ENCODE measurements at regions not wholly inside any gene's neighbourhood (a gene's known extent, or its start where the extent isn't known, plus 50 kb on each side); places are given as distances from the start of the nearest gene placed in this dataset.

DNA sequence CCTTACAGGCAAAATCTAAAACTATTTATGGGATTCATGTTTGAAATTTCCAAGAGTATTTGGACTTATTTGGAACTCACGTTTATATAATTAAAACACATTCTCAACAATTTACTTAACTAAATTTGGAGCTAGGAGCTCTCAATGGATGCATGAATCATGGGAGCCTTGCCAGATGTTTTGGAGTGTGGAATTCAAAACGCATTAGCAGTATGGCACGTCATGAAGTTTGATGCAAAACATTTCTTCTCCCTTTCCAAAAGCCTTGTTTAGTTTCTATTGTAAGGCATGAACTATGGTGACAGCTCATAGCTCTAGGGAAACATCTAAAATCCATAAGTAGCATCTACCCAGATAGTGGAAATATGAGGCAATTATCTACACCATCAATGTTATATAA is 701.6 kb downstream of the SATB2 start:
- WGBS, 2 donors = 14 to 21% methylated on average over 3 of the region's 3 CpGs
- DNase-seq (ENCODE audit: low spot score in 2 of 2) = no peak
- no peak overlapping the region for H3K4me3 ChIP-seq (ENCODE audit: low read depth, poor library complexity, severe bottlenecking)
- intact Hi-C loops (cut with DNase I; ENCODE audit: low total_unique reads) = no loop called here
- TF ChIP-seq, protein P1, sequence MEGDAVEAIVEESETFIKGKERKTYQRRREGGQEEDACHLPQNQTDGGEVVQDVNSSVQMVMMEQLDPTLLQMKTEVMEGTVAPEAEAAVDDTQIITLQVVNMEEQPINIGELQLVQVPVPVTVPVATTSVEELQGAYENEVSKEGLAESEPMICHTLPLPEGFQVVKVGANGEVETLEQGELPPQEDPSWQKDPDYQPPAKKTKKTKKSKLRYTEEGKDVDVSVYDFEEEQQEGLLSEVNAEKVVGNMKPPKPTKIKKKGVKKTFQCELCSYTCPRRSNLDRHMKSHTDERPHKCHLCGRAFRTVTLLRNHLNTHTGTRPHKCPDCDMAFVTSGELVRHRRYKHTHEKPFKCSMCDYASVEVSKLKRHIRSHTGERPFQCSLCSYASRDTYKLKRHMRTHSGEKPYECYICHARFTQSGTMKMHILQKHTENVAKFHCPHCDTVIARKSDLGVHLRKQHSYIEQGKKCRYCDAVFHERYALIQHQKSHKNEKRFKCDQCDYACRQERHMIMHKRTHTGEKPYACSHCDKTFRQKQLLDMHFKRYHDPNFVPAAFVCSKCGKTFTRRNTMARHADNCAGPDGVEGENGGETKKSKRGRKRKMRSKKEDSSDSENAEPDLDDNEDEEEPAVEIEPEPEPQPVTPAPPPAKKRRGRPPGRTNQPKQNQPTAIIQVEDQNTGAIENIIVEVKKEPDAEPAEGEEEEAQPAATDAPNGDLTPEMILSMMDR (IDR thresholded peaks at IDR 0.05) = no peak
- TF ChIP-seq POLR2A (IDR thresholded peaks at IDR 0.05) = no peak

DNA sequence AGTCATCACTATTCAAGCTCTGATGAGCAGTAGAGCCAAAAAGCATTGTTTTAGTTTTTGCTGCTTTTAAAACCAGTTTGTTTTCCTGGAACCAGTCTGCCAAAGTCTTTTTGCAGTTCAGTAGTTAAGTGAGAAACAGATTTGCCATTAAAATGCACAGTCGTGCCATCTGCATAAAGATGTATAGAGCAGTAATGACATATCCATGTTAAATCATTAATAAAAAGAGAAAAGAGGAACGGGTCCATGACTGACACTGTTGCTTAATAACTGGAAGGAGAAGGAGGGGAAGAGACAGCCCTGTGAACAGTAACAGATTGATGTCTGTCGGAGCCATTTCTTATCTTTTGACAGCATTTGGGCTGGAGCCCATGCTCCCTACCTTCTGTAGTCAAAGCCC is 704.6 kb downstream of the SATB2 start:
- intact Hi-C loops (cut with DNase I; ENCODE audit: low total_unique reads) = no loop called here
- no peak overlapping the region for H3K4me3 ChIP-seq (ENCODE audit: low read depth, poor library complexity, severe bottlenecking)
- WGBS, 2 donors = 42 to 58% methylated on average over 3 of the region's 3 CpGs
- TF ChIP-seq, protein P1 (IDR thresholded peaks at IDR 0.05) = no peak
- TF ChIP-seq POLR2A (IDR thresholded peaks at IDR 0.05) = no peak
- DNase-seq (ENCODE audit: low spot score in 2 of 2) = no peak

DNA sequence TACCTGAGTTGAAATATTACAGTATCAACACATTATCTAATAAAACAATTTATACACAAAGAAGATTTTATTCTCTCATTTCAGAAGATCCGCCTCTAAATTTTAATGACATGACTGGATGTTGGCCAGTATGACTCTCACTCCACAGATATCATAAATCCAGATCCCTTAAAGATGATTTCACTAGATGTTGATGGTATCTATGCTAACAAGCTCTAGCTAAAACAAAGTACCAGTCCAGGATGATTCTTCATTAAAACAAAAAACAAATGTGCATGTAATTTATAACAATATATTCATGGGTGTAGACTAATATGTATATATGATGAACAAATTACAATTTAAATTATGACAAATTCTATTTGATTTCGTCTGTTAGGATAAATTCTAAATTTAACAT is 708.4 kb downstream of the SATB2 start:
- 49 to 61% methylated on average over 2 of the region's 2 CpGs for WGBS, 2 donors
- TF ChIP-seq POLR2A (IDR thresholded peaks at IDR 0.05) = no peak
- TF ChIP-seq, protein P1 (IDR thresholded peaks at IDR 0.05) = no peak
- intact Hi-C loops (cut with DNase I; ENCODE audit: low total_unique reads) = no loop called here

DNA sequence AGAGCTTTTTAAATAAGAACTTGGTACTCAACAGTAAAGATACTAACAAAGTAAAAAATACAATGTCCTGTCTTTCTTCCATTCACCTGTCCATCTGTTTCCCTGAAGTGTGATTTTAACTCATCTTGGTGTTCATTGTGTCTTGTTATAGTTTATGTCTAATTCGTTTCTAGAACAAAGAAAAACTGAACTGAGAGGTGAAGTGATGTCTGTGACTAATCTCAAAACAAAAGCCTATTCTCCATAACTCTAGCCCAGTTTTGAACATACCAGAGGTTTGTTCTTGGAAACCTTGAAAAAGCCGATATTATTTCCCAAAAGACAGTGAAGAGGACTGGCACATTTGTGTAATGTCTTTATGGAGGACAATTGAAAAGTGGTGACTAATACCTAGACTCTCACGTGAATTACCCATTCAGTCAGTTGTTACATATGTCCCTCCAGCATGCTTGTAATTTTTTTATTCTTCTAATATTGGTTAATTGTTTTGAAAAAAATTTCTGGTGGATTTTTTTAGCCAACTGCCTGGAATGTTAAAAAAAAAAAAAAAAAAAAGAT is 725.8 kb downstream of the SATB2 start:
- WGBS, 2 donors = 52 to 54% methylated on average over 3 of the region's 3 CpGs
- intact Hi-C loops (cut with DNase I; ENCODE audit: low total_unique reads) = no loop called here
- no peak for TF ChIP-seq POLR2A (IDR thresholded peaks at IDR 0.05)
- TF ChIP-seq, protein P1 (IDR thresholded peaks at IDR 0.05) = no peak
- H3K4me3 ChIP-seq (ENCODE audit: low read depth, poor library complexity, severe bottlenecking) = no peak overlapping the region
- DNase-seq (ENCODE audit: low spot score in 2 of 2) = no peak

More for the DNA sequence above, 708.4 kb downstream of the SATB2 start:
- H3K4me3 ChIP-seq (ENCODE audit: low read depth, poor library complexity, severe bottlenecking) = no peak overlapping the region
- no peak for DNase-seq (ENCODE audit: low spot score in 2 of 2)

DNA sequence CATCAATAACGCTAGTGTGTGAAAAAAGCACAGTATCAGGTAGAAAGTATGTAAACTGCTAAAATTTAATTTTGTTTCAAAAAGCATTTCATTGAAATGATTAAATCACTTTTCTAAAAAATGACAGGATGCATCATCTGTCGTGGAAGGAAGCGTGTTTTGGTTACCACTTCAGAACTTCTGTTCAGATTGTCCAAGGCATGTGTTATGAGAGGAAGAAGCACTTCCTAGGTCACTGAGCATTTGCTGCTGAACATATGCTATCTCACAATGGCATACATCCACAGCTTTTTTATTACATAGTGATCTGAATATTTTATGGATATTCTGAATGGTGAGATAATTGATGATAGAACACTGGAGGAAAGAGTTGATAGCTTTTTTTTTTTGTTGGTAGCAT is 737.5 kb downstream of the SATB2 start:
- intact Hi-C loops (cut with DNase I; ENCODE audit: low total_unique reads) = no loop called here
- 67 to 70% methylated on average over 3 of the region's 3 CpGs for WGBS, 2 donors
- no peak for DNase-seq (ENCODE audit: low spot score in 2 of 2)
- no peak overlapping the region for H3K4me3 ChIP-seq (ENCODE audit: low read depth, poor library complexity, severe bottlenecking)
- TF ChIP-seq, protein P1 (IDR thresholded peaks at IDR 0.05) = no peak
- no peak for TF ChIP-seq POLR2A (IDR thresholded peaks at IDR 0.05)

DNA sequence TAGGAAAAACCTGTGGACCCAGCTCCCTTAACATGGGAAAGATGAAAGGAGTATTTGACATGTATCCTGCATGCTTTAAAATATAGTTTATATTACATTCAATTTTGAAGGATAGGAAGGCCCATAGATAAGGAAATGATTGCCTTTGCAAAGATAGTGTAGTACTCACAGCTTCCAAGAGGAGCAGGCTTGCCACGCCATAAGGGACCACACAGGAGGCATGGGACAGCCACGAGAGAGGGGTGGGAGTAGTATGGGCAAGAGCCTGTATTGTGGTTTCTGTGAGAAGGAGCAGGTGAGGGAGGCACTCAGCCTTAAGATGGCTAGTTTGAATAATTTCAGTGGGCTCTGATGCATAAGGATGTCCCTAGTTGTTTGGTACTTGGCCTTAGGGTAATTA is 740.3 kb downstream of the SATB2 start:
- TF ChIP-seq POLR2A (IDR thresholded peaks at IDR 0.05) = no peak
- TF ChIP-seq, protein P1 (IDR thresholded peaks at IDR 0.05) = no peak
- no peak for DNase-seq (ENCODE audit: low spot score in 2 of 2)
- WGBS, 2 donors = 86 to 88% methylated on average over 2 of the region's 2 CpGs
- H3K4me3 ChIP-seq (ENCODE audit: low read depth, poor library complexity, severe bottlenecking) = no peak overlapping the region
- intact Hi-C loops (cut with DNase I; ENCODE audit: low total_unique reads) = no loop called here
